CD4-positive, alpha-beta T cell (primary cell): ENCODE measurements at regions not wholly inside any gene's neighbourhood (a gene's known extent, or its start where the extent isn't known, plus 50 kb on each side); places are given as distances from the start of the nearest gene placed in this dataset.

Experiments
- ATAC-seq: fragments of 200-7000 bp; cut with Tn5 transposase; one replicate; pipeline ENCODE4 v1.10.0; 2022; ENCODE audit warnings: mild to moderate bottlenecking; ENCODE audit not compliant: poor library complexity
- CTCF ChIA-PET: fragments of 350-600 bp; sonication (Branson Sonifier 250); formaldehyde crosslinking; loops from one replicate; lab custom pipeline; 2021; ENCODE audit warnings: antibody characterized with exemption, inconsistent platforms; lab: Charles Lee
- POLR2A ChIA-PET: fragments of 350-600 bp; sonication (Branson Sonifier 250); formaldehyde crosslinking; loops from one replicate; lab custom pipeline; 2021; ENCODE audit warnings: antibody characterized with exemption, inconsistent platforms; lab: Charles Lee
- DNase-seq, 14 experiments: peaks; one replicate each; pipeline ENCODE4 v3.0.0-alpha.2; 2013 to 2020; ENCODE audit warnings: mixed read lengths in 2 of 14
- H3K27ac ChIP-seq, 2 donors: one replicate each; pipeline versions ENCODE4 v1.5.1 to v1.7.0; 2013; ENCODE audit warnings: low read length in 2 of 2, low read depth in 1 of 2, mild to moderate bottlenecking in 1 of 2
- H3K27me3 ChIP-seq, 2 experiments: 1 replicate in 1 of 2; 2 replicates in 1 of 2; pipeline versions ENCODE4 v1.6.1 to v1.7.0; 2013; ENCODE audit warnings: low read length in 2 of 2, control low read depth in 1 of 2, mild to moderate bottlenecking in 1 of 2, moderate library complexity in 1 of 2; ENCODE audit not compliant: insufficient read depth in 2 of 2, control insufficient read depth in 1 of 2
- H3K36me3 ChIP-seq: one replicate; pipeline ENCODE4 v1.6.1; 2013; ENCODE audit warnings: low read length, control low read depth; ENCODE audit not compliant: insufficient read depth
- H3K4me1 ChIP-seq: one replicate; pipeline ENCODE4 v1.6.1; 2013; ENCODE audit warnings: low read length, control low read depth; ENCODE audit not compliant: insufficient read depth
- H3K4me3 ChIP-seq: one replicate; pipeline ENCODE4 v1.5.1; 2013; ENCODE audit warnings: mild to moderate bottlenecking, low read length, moderate library complexity
- H3K9me3 ChIP-seq, 2 experiments: 1 replicate in 1 of 2; 2 replicates in 1 of 2; pipeline versions ENCODE4 v1.6.1 to v1.7.0; 2013; ENCODE audit warnings: low read length in 2 of 2, mild to moderate bottlenecking in 2 of 2, control low read depth in 1 of 2, moderate library complexity in 1 of 2; ENCODE audit not compliant: control insufficient read depth in 1 of 2, insufficient read depth in 1 of 2
- H3K27ac Mint-ChIP-seq: one replicate; pipeline ENCODE4 v1.8.0; 2020; ENCODE audit warnings: mixed read lengths
- H3K27me3 Mint-ChIP-seq: one replicate; pipeline ENCODE4 v1.8.0; 2021; ENCODE audit warnings: mixed read lengths
- H3K36me3 Mint-ChIP-seq: one replicate; pipeline ENCODE4 v1.8.0; 2021; ENCODE audit warnings: low read depth, mixed read lengths
- H3K4me1 Mint-ChIP-seq: one replicate; pipeline ENCODE4 v1.8.0; 2021; ENCODE audit warnings: low read depth, mixed read lengths
- H3K4me3 Mint-ChIP-seq: one replicate; pipeline ENCODE4 v1.8.0; 2020; ENCODE audit warnings: mild to moderate bottlenecking, mixed read lengths
- H3K9me3 Mint-ChIP-seq: one replicate; pipeline ENCODE4 v1.8.0; 2020; ENCODE audit warnings: mixed read lengths
- CTCF ChIP-seq: fragments of 200-600 bp; IDR thresholded peaks from one replicate; pipeline ENCODE4 v1.8.0; 2022; ENCODE audit warnings: antibody characterized with exemption, mild to moderate bottlenecking
- intact Hi-C, 2 experiments: fragments of 100-400 bp; cut with DNase I in 1 of 2; cut with micrococcal nuclease in 1 of 2; formaldehyde crosslinking; loops; one replicate each; pipeline versions ENCODE4 v1.15.1 to v1.9.0; 2023 to 2025; cut with DNase I, micrococcal nuclease

- Mint-ChIP-seq H3K9me3 (no peaks in the 10 kb centered on the region), H3K4me1 (no peaks in the 10 kb centered on the region), H3K27me3 (peaks cover 8% of the 10 kb centered on the region), H3K27ac (no peak overlapping the region), H3K4me3 (no peak overlapping the region), H3K36me3 (no peaks in the 10 kb centered on the region)
- H3K4me1 ChIP-seq: no peaks in the 10 kb centered on the region
- ChIA-PET CTCF (no interaction called here), POLR2A (no interaction called here)
- TF ChIP-seq CTCF: no peak
- intact Hi-C loops: no loop called here
- no peak overlapping the region for H3K4me3 ChIP-seq
- ATAC-seq: no peak
- H3K9me3 ChIP-seq: peaks cover 0 to 9% of the 10 kb centered on the region in 2 experiments
- no peak overlapping the region for H3K27ac ChIP-seq
- no peak for DNase-seq
- H3K36me3 ChIP-seq: no peaks in the 10 kb centered on the region
- H3K27me3 ChIP-seq: no peaks in the 10 kb centered on the region
Observed at GRCh38 chr16:86693033-86693432, 114.7 kb downstream of the FOXL1 start.

GRCh38 chr16:86697715-86698114 is 119.4 kb downstream of the FOXL1 start:
- no peak for TF ChIP-seq CTCF
- Histone ChIP-seq H3K9me3 (peaks cover 0 to 22% of the 10 kb centered on the region in 2 experiments), H3K36me3 (no peaks in the 10 kb centered on the region), H3K27ac (no peak overlapping the region), H3K4me1 (no peaks in the 10 kb centered on the region), H3K4me3 (no peak overlapping the region), H3K27me3 (no peaks in the 10 kb centered on the region)
- intact Hi-C loops: no loop called here
- CTCF ChIA-PET: no interaction called here
- Mint-ChIP-seq H3K27ac (no peak overlapping the region), H3K9me3 (no peaks in the 10 kb centered on the region), H3K36me3 (no peaks in the 10 kb centered on the region), H3K4me1 (no peaks in the 10 kb centered on the region), H3K27me3 (peaks cover 8% of the 10 kb centered on the region), H3K4me3 (no peak overlapping the region)
- DNase-seq: no peak
- ATAC-seq: no peak
- POLR2A ChIA-PET: no interaction called here

- no peaks in the 10 kb centered on the region for H3K9me3 Mint-ChIP-seq
Observed at GRCh38 chr16:86700046-86700945, 121.9 kb downstream of the FOXL1 start.

More at GRCh38 chr16:86700046-86700945, 121.9 kb downstream of the FOXL1 start:
- intact Hi-C loops: no loop called here
- H3K4me1 ChIP-seq: no peaks in the 10 kb centered on the region
- no peak for DNase-seq
- CTCF ChIA-PET: no interaction called here
- H3K4me3 Mint-ChIP-seq: no peak overlapping the region
- no peak for TF ChIP-seq CTCF
- H3K27ac ChIP-seq: no peak overlapping the region
- peaks cover 0 to 13% of the 10 kb centered on the region in 2 experiments for H3K9me3 ChIP-seq
- H3K27ac Mint-ChIP-seq: no peak overlapping the region
- POLR2A ChIA-PET: no interaction called here
- H3K36me3 ChIP-seq: no peaks in the 10 kb centered on the region
- H3K4me3 ChIP-seq: no peak overlapping the region
- no peak for ATAC-seq
- H3K27me3 Mint-ChIP-seq: peaks cover 3% of the 10 kb centered on the region
- H3K36me3 Mint-ChIP-seq: no peaks in the 10 kb centered on the region
- no peaks in the 10 kb centered on the region for H3K27me3 ChIP-seq
- H3K4me1 Mint-ChIP-seq: no peaks in the 10 kb centered on the region
